Pons (tissue), 1 donor: ENCODE measurements at regions not wholly inside any gene's neighbourhood (a gene's known extent, or its start where the extent isn't known, plus 50 kb on each side); places are given as distances from the start of the nearest gene placed in this dataset.

Experiments
- DNase-seq: peaks from one replicate; pipeline ENCODE4 v3.0.0-alpha.2; 2016; ENCODE audit warnings: low spot score

- DNase-seq = no peak
Observed at GRCh38 chr20:61161726-61162390, 90.2 kb upstream of the CDH4 start.

- peak; percentile 3 for DNase-seq
Observed at GRCh38 chr20:61162451-61162850, 89.6 kb upstream of the CDH4 start.

GRCh38 chr20:61163031-61163430, 89.0 kb upstream of the CDH4 start:
- DNase-seq = no peak

- no peak for DNase-seq
Observed at GRCh38 chr20:61166324-61166723, 85.7 kb upstream of the CDH4 start.

GRCh38 chr20:61168605-61169004, 83.5 kb upstream of the CDH4 start:
- DNase-seq = no peak

- DNase-seq = no peak
Observed at GRCh38 chr20:61169874-61170273, 82.2 kb upstream of the CDH4 start.

- DNase-seq = no peak
Observed at GRCh38 chr20:61170496-61171320, 81.4 kb upstream of the CDH4 start.

GRCh38 chr20:61173267-61173666, 78.8 kb upstream of the CDH4 start:
- no peak for DNase-seq

GRCh38 chr20:61173961-61174725, 77.9 kb upstream of the CDH4 start:
- no peak for DNase-seq

- no peak for DNase-seq
Observed at GRCh38 chr20:61176874-61177273, 75.2 kb upstream of the CDH4 start.

- DNase-seq = no peak
Observed at GRCh38 chr20:61178551-61179071, 73.5 kb upstream of the CDH4 start.

- no peak for DNase-seq
Observed at GRCh38 chr20:61184194-61184593, 67.9 kb upstream of the CDH4 start.

- no peak for DNase-seq
Observed at GRCh38 chr20:61185181-61185580, 66.9 kb upstream of the CDH4 start.

GRCh38 chr20:61185841-61186601, 66.0 kb upstream of the CDH4 start:
- no peak for DNase-seq

- DNase-seq = no peak
Observed at GRCh38 chr20:61186771-61187472, 65.1 kb upstream of the CDH4 start.

- no peak for DNase-seq
Observed at GRCh38 chr20:61189534-61189933, 62.5 kb upstream of the CDH4 start.

GRCh38 chr20:61191096-61191495, 61.0 kb upstream of the CDH4 start:
- DNase-seq = no peak

- DNase-seq = no peak
Observed at GRCh38 chr20:61192337-61192950, 59.6 kb upstream of the CDH4 start.

- DNase-seq = no peak
Observed at GRCh38 chr20:61193164-61193563, 58.9 kb upstream of the CDH4 start.
